LNCaP clone FGC (cell line): ENCODE measurements at regions not wholly inside any gene's neighbourhood (a gene's known extent, or its start where the extent isn't known, plus 50 kb on each side); places are given as distances from the start of the nearest gene placed in this dataset.

ENCODE experiments used
- DNase-seq: peaks from one replicate; pipeline ENCODE4 v3.0.0-alpha.2; 2011; ENCODE audit warnings: low read depth
- H3K4me3 ChIP-seq: 2 replicates; pipeline ENCODE4 v1.5.1; 2011; ENCODE audit warnings: mild to moderate bottlenecking, low read depth, low read length, control low read depth
- TF ChIP-seq, protein P1 (sequence below): IDR thresholded peaks from 2 replicates; pipeline ENCODE4 v1.5.1; 2012; ENCODE audit warnings: mild to moderate bottlenecking; ENCODE audit not compliant: control insufficient read depth, insufficient read depth; ENCODE audit errors: extremely low read depth

DNA sequence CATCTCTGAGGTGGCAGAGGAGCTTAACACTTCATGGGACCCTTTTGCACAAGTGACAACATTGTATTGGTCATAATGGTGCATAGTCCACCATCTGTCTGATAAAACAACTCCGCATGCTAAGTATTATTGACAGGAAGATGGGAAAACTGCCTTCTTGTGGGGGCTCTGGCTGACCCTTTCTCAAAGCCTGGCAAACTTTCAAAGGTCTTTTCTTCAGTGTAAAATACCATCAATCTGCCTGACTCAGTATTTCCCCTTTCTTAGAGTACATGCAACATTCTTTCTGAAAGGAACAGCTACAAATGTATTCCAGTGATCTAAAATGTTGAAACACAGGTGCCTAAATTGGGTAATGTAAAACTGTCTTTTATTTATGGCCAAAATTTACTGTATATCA lies 89.1 kb downstream of the NAA11 start:
- TF ChIP-seq, protein P1, sequence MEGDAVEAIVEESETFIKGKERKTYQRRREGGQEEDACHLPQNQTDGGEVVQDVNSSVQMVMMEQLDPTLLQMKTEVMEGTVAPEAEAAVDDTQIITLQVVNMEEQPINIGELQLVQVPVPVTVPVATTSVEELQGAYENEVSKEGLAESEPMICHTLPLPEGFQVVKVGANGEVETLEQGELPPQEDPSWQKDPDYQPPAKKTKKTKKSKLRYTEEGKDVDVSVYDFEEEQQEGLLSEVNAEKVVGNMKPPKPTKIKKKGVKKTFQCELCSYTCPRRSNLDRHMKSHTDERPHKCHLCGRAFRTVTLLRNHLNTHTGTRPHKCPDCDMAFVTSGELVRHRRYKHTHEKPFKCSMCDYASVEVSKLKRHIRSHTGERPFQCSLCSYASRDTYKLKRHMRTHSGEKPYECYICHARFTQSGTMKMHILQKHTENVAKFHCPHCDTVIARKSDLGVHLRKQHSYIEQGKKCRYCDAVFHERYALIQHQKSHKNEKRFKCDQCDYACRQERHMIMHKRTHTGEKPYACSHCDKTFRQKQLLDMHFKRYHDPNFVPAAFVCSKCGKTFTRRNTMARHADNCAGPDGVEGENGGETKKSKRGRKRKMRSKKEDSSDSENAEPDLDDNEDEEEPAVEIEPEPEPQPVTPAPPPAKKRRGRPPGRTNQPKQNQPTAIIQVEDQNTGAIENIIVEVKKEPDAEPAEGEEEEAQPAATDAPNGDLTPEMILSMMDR: no peak
- DNase-seq: no peak
- no peak overlapping the region for H3K4me3 ChIP-seq

DNA sequence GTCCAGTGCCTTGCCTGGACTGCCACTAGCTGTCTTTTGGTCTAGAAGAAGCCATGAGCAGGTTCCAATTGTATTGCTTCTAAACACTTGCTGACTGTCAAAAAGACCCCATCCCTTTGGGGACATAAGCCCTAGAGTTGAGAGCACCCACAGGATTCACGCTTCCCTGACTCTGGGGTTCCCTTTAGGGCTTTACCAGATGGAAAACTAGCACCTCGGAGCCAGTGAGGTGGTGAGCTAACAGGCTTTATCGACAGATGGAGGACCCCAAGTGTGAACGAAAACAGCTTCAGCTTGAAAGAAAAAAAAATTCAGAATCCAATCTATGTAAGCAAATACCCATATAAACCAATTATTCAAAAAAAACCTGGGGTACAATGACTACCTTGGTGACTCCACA lies 90.8 kb downstream of the NAA11 start:
- no peak for DNase-seq
- TF ChIP-seq, protein P1: no peak
- H3K4me3 ChIP-seq: no peak overlapping the region

DNA sequence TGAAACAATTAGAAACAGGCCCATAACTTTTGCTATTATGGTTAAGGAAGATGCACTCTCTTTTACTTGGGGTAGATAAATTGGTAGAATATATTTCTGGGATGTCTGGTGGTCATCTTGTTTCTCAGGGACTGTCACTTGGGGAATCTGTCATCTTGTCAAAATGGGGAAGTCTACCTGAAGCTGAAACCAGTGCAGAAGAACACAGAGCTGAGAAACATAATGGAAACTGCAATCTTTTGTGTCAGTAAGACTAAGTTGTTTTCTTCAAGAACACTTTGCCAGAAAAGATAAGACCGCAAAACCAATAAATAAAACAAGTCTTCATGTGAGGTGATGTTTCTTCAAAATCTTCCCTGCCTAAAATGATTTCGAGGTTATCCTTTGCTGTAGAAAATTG lies 92.0 kb downstream of the NAA11 start:
- H3K4me3 ChIP-seq: no peak overlapping the region
- TF ChIP-seq, protein P1: no peak
- no peak for DNase-seq

DNA sequence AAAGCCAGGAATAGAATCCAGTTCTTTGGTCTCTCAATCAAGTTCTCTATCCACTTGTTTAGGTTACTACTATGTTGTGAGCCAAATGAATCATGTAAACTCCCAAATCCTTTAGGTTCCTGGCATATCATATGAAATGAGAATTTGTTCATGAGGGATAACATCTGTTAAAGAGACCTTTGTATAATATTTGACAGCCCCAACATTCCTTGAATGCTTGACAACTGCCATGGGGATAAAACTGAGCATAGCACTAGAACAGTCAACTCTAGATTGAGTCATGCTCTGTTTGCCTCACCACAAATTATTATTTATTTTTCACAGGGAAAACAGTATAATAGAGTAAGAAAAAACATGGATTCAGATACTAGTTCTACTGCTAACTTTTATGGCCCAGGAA lies 93.3 kb downstream of the NAA11 start:
- DNase-seq: no peak
- no peak overlapping the region for H3K4me3 ChIP-seq
- TF ChIP-seq, protein P1: no peak

DNA sequence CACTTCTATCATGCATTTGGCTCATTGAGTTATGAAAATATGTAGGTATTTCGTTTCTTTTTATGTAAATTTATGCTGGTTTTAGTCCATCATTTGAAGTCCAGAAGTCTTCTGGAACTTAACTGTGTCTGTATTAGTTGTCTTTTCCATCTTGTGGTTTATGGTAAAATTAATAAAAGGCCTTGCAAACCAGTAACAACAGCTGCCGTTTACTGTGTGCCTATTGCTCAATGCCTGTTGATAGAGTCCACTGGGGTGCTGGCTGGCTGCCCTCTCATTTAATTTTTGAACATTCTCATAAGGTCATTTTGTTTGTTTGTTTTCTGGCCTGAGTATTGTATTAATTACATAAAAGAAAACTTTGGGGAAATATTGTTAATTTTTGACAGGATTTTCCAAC lies 98.0 kb downstream of the NAA11 start:
- no peak overlapping the region for H3K4me3 ChIP-seq
- DNase-seq: peak; percentile 6
- TF ChIP-seq, protein P1: no peak

DNA sequence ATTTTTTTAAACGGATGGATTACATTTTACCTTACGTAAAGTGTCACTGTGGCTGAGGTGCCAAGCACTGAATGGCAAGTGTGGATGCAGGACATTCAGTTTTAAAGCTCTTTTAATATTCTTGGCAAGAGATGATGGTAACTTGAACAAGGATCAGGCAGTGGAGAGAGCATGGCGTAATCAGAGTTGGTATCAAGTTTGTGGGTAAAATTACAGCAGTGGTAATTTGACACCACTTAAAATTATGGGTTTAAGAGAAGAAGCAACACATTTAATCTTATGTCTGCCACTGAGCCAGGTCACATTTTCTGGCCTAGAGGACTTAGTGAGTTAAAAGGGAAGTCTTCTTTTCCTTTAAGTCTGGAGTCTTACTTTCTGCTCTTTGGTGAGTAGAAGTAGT lies 100.5 kb downstream of the NAA11 start:
- H3K4me3 ChIP-seq: no peak overlapping the region
- TF ChIP-seq, protein P1: no peak
- peak; percentile 42 for DNase-seq

DNA sequence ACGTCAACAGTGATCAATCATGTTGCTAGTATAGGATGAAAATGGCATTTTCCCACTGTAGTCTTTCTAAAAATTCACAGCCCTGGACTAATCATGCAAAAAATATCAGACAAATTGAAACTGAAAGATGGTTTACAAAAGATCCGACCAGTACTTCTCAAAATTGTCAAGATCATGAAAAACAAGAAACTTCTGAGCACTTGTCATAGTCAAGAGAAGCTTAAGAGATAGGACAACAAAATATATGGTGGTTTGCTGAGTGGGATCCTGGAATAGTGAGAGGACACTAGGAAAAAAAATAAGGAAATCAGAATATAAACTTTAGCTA lies 101.1 kb downstream of the NAA11 start:
- no peak for DNase-seq
- TF ChIP-seq, protein P1: no peak
- no peak overlapping the region for H3K4me3 ChIP-seq
